Activated T-helper 9 cell treated with anti-CD3 and anti-CD28 coated beads, Interleukin-2, amount 50 U/mL, for 16 hours (primary cell): ENCODE measurements at regions not wholly inside any gene's neighbourhood (a gene's known extent, or its start where the extent isn't known, plus 50 kb on each side); places are given as distances from the start of the nearest gene placed in this dataset.

Source experiments
- DNase-seq: peaks from one replicate; pipeline ENCODE4 v3.0.0-alpha.2; 2020; ENCODE audit warnings: low read depth

- DNase-seq: no peak
Measured at GRCh38 chr3:6099458-6100075, 761.3 kb upstream of the GRM7 start.

GRCh38 chr3:6105187-6105586 is 755.7 kb upstream of the GRM7 start:
- no peak for DNase-seq

GRCh38 chr3:6108957-6109356 is 752.0 kb upstream of the GRM7 start:
- no peak for DNase-seq

GRCh38 chr3:6110451-6110850 is 750.5 kb upstream of the GRM7 start:
- DNase-seq: no peak

GRCh38 chr3:6112546-6112945 is 748.4 kb upstream of the GRM7 start:
- no peak for DNase-seq

GRCh38 chr3:6113338-6113737 is 747.6 kb upstream of the GRM7 start:
- no peak for DNase-seq

- no peak for DNase-seq
Measured at GRCh38 chr3:6119367-6119766, 741.5 kb upstream of the GRM7 start.

GRCh38 chr3:6120786-6121185 is 740.1 kb upstream of the GRM7 start:
- no peak for DNase-seq

- no peak for DNase-seq
Measured at GRCh38 chr3:6124875-6125274, 736.0 kb upstream of the GRM7 start.

- no peak for DNase-seq
Measured at GRCh38 chr3:6125520-6125919, 735.4 kb upstream of the GRM7 start.

- no peak for DNase-seq
Measured at GRCh38 chr3:6132684-6133432, 728.1 kb upstream of the GRM7 start.

GRCh38 chr3:6142707-6143106 is 718.2 kb upstream of the GRM7 start:
- no peak for DNase-seq

GRCh38 chr3:6147883-6148282 is 713.0 kb upstream of the GRM7 start:
- no peak for DNase-seq

GRCh38 chr3:6155650-6156338 is 705.1 kb upstream of the GRM7 start:
- DNase-seq: no peak

GRCh38 chr3:6165951-6166350 is 695.0 kb upstream of the GRM7 start:
- no peak for DNase-seq

- no peak for DNase-seq
Measured at GRCh38 chr3:6168256-6168655, 692.7 kb upstream of the GRM7 start.

- DNase-seq: no peak
Measured at GRCh38 chr3:6172871-6173642, 687.9 kb upstream of the GRM7 start.

GRCh38 chr3:6177417-6177816 is 683.5 kb upstream of the GRM7 start:
- DNase-seq: no peak

- no peak for DNase-seq
Measured at GRCh38 chr3:6179761-6180160, 681.2 kb upstream of the GRM7 start.

- no peak for DNase-seq
Measured at GRCh38 chr3:6180171-6180570, 680.7 kb upstream of the GRM7 start.

GRCh38 chr3:6182476-6182875 is 678.4 kb upstream of the GRM7 start:
- no peak for DNase-seq

GRCh38 chr3:6182909-6183308 is 678.0 kb upstream of the GRM7 start:
- DNase-seq: no peak

GRCh38 chr3:6189384-6189783 is 671.5 kb upstream of the GRM7 start:
- DNase-seq: no peak
